ENCODE measurements at regions not wholly inside any gene's neighbourhood (a gene's known extent, or its start where the extent isn't known, plus 50 kb on each side); places are given as distances from the start of the nearest gene placed in this dataset.

DNA sequence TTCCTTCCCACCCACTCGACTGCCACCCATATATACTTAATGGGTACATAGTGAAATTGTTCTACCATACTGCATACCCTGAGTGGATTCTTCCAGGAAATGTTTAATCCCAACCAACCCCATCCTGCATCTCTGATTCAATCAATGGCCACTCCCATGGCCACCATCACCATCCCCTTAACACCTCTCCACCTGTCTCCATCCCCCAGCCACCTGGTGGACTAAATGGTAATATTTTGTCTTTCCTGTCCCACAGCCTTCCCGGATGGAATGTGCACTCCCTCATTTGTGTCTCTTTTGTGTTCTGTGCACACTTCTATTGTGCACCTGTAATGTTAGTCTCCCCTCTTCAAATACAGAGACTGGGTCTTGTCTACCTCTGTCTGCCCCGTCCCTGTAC lies 259.9 kb downstream of the ALDH8A1 start:
- dilution Hi-C loops (cut with MboI; ENCODE audit: extremely low pct_ligation_motif_present, low sequenced_read_pairs): no loop called here
- no TSS peak for BruUV-seq (replicated peaks)
- Histone ChIP-seq H3K4me2 (ENCODE audit: insufficient read depth, low read length) (no peak overlapping the region), H4K20me1 (replicated peaks; ENCODE audit: control insufficient read depth, extremely low read depth, insufficient read depth, low read length) (no peaks in the 10 kb centered on the region), H3K9me1 (replicated peaks; ENCODE audit: control insufficient read depth, extremely low read depth, insufficient read depth, low read length) (no peaks in the 10 kb centered on the region), H3K4me3 (replicated peaks in 1 of 3; ENCODE audit: insufficient read depth in 1 of 3, low read depth in 1 of 3, low read length in 3 of 3) (no peak overlapping the region), H2AFZ (ENCODE audit: low read depth, low read length) (no peak overlapping the region), H3K4me1 (ENCODE audit: control insufficient read depth, extremely low read depth, insufficient read depth, low read length) (no peaks in the 10 kb centered on the region), H3K9ac (replicated peaks; ENCODE audit: extremely low read depth, insufficient read depth, low read length) (no peak overlapping the region), H3K79me2 (ENCODE audit: control insufficient read depth, insufficient read depth, low read length) (no peaks in the 10 kb centered on the region), H3K9me3 (replicated peaks; ENCODE audit: control insufficient read depth, insufficient read depth, low read length) (no peaks in the 10 kb centered on the region), H3K27ac (ENCODE audit: insufficient read depth, low read depth, low read length) (no peak overlapping the region), H3K27me3 (ENCODE audit: control insufficient read depth in 2 of 2, insufficient read depth in 2 of 2, low read length in 2 of 2) (no peaks in the 10 kb centered on the region), H3K36me3 (ENCODE audit: control insufficient read depth in 2 of 2, extremely low read depth in 1 of 2, insufficient read depth in 2 of 2, low read length in 2 of 2) (no peaks in the 10 kb centered on the region)
- ChIA-PET CTCF (no interaction called here), POLR2A (no interaction called here)
- DNase-seq (ENCODE audit: low read depth, low spot score) (no peak), FAIRE-seq (no peak)
- TF ChIP-seq POLR2A (IDR thresholded peaks at IDR 0.05; ENCODE audit: low read depth, low read length): no peak
- TF ChIP-seq MYC (IDR thresholded peaks at IDR 0.05; ENCODE audit: low read depth, low read length): no peak
- TF ChIP-seq JUN (IDR thresholded peaks at IDR 0.05; ENCODE audit: borderline replicate concordance, insufficient read depth, insufficient read length, low read depth): no peak
- TF ChIP-seq POLR2AphosphoS5 (IDR thresholded peaks at IDR 0.05; ENCODE audit: insufficient read depth, low read depth, low read length): no peak
- TF ChIP-seq GATA2 (IDR thresholded peaks at IDR 0.05; ENCODE audit: insufficient read depth, insufficient read length, low read depth, low read length): no peak
- no peak for TF ChIP-seq EZH2 (IDR thresholded peaks at IDR 0.05; ENCODE audit: borderline replicate concordance, low read depth, low read length, severe bottlenecking)
- no peak for TF ChIP-seq FOS (IDR thresholded peaks at IDR 0.05; ENCODE audit: borderline replicate concordance, insufficient read depth, low read length)
- TF ChIP-seq, protein P1, sequence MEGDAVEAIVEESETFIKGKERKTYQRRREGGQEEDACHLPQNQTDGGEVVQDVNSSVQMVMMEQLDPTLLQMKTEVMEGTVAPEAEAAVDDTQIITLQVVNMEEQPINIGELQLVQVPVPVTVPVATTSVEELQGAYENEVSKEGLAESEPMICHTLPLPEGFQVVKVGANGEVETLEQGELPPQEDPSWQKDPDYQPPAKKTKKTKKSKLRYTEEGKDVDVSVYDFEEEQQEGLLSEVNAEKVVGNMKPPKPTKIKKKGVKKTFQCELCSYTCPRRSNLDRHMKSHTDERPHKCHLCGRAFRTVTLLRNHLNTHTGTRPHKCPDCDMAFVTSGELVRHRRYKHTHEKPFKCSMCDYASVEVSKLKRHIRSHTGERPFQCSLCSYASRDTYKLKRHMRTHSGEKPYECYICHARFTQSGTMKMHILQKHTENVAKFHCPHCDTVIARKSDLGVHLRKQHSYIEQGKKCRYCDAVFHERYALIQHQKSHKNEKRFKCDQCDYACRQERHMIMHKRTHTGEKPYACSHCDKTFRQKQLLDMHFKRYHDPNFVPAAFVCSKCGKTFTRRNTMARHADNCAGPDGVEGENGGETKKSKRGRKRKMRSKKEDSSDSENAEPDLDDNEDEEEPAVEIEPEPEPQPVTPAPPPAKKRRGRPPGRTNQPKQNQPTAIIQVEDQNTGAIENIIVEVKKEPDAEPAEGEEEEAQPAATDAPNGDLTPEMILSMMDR (IDR thresholded peaks at IDR 0.05; ENCODE audit: extremely low read depth in 1 of 2, insufficient read depth in 1 of 2, low read depth in 1 of 2, low read length in 2 of 2): no peak
- TF ChIP-seq, protein P2, sequence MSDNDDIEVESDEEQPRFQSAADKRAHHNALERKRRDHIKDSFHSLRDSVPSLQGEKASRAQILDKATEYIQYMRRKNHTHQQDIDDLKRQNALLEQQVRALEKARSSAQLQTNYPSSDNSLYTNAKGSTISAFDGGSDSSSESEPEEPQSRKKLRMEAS (IDR thresholded peaks at IDR 0.05; ENCODE audit: insufficient read depth, insufficient read length): no peak
- intact Hi-C loops (cut with micrococcal nuclease): no loop called here

All from endothelial cell of umbilical vein (primary cell).